NCI-H1436 (cell line): ENCODE measurements at regions not wholly inside any gene's neighbourhood (a gene's known extent, or its start where the extent isn't known, plus 50 kb on each side); places are given as distances from the start of the nearest gene placed in this dataset.
"Not testable (repeated sequence)": the region's sequence is repeated elsewhere in the genome, so short reads cannot be mapped to it uniquely, and the experiment has no call there.

Experiments
- DNase-seq: peaks from one replicate; lab custom pipeline; 2025; lab: John Stamatoyannopoulos, UW

DNA sequence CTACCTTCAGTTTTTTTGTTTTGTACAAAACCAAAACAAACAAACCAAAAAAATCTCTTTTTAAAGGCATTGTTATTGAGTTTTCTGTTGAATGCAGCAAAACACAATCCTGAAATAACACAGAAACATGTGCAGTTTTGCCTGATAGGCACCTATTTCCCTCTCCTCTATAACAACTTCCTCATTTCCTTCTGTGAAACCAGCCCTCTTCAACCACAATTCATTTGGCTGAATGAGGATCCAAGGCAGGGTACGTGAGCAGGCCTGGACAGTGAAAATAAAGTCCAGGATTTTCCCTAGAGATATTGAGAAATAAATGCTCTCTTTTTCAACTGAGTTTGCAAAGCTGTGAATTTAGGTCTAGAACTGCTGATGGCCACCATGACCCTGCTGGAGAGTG lies 134.8 kb upstream of the LARP1 start:
- no peak for DNase-seq

DNA sequence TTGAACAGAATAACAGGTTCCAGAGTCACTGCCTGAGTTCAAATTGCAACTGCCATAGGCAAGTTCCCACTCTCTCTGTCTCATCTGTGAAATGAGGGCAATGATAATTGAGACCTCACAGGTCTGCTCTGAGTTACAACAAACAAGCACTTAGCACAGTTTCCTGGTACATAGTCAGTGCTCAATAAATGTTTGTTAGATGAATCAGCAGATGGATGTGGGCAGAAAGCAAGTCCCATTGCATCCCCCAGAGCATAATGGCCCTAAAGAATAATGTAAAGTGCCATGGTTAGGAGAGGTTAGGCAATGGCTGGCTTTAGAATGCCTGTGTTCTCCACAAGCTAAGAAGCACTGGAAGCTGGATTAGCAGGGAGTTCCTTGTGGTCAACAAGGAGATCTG lies 136.5 kb upstream of the LARP1 start:
- no peak for DNase-seq

DNA sequence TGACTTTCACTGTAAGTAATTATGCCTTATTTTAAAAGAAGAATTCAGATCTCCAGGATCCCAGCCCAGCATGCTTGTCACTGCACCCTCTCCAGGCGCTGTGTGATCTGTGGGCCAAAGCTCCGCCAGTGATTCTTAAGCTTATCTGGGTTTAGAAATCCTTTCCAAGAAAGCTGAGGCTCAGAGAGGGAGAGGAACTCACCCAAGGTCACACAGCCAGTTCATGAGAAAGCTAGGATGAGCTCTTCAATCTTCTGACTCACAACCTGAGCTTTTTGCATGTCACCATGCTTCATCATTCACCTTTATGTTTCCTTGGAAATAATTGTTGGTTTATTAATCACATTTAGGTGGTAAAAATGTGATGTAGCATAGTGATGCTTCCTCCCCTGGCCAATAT lies 136.6 kb upstream of the HAND1 start:
- DNase-seq = no peak

DNA sequence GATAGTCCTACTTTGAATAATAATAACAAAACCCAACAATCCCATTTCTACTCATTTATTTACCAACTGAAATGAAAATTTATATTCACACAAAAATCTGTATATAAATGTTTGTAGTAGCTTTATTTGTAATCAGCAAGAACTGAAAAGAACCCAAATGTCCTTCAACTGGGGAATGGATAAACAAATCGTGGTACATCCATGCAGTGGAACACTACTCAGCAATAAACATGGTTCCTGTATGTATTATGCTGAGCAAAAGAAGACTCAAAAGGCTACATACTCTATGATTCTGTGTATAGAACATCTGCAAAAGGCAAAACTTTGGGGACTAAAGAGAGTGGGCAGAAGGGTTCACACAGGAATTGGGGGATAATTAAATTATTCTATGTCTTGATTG lies 136.1 kb upstream of the HAND1 start:
- DNase-seq = no peak

DNA sequence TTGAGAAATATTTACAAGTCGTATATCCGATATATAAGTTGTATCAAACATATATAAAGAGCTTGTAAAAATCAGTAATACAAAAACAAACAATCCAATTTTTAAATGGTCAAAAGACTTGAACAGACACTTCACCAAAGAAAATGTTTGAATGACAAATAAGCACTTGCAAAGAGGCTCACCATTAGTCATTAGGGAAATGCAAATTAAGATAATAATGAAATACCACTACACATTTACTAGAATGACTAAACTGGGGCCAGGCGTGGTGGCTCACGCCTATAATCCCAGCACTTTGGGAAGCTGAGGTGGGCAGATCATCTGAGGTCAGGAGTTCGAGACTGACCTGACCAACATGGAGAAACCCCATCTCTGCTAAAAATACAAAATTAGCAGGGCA lies 134.6 kb upstream of the HAND1 start:
- DNase-seq = no peak

DNA sequence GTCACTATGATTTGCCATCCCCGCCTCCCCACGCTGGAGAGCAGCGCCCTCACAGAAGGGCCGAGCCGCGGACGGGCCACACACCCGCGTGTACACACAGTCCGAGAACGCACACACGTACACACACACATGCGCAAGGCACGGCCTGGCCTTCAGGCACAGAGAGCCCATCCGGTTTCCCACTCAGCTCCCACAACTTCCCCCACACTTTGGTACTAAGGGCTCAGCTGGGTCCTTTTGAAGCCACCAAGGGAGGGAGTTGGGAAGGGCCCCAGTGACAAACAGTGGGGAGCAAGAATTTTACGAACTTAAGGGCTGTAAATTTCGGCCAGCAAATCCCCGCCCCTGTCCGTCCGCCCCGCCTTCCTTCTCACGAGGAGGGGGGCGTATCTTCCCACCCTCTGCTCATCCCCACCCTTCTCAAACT lies 133.3 kb upstream of the HAND1 start:
- DNase-seq = no peak

DNA sequence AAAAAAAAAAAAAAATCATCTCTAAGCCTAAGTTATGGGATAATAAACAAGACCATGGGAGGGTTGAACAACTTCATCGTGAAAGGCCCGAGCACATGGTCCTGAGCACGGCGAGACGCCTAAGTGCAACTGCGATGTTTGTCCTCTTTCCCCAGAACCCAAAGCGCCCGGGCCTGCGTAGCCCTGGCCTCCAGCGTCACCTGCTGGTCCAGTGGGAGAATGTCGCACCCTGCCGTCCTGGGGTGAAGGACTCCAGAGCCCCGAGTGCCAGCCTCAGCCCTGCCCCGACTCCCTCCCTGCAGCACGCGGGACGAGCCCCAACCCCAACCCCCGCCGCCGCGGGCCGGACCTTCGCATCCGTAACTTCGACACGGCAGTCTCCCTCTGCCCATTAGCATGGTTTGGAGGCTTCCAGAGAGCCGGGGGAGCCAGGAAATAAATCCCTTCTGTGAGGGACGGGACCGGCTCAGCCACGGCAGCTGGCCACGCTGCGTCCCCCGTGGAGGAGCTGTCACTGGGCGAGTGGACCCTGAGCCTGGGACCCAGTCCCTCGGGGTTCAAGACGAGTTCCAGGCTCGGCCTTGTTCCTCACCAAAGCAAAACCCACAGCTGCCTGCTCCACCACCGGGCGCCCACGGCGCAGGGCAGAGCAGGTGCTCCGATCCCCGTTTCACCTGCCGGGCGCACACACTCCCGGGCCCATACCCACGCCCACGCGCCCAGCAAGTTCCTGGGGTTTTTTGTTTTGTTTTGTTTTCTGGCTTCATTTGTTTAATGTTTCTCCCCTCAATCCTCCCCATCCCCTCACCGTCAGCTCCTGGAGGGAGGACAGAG lies 132.5 kb upstream of the HAND1 start:
- peak; percentile 72 for DNase-seq

DNA sequence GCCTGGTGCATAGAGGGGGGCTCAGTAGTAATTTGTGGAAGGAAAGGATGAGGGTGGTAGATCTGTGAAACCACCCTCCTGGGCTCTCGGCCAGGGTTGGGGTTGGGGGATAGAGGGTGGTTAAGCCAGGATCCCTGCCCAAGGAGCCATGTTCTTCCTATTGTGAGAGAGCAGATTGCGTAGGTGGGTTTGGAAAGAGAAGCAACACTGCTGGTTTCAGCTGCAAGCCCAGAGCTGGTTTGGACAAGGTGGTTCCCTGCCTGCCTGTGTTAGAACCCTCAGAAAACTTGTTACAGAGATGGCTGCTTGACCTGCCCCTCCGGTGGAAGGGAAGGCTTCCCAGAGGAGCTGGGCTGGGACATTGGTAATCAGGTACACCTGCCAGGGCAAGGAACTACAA lies 131.2 kb upstream of the HAND1 start:
- DNase-seq = no peak

DNA sequence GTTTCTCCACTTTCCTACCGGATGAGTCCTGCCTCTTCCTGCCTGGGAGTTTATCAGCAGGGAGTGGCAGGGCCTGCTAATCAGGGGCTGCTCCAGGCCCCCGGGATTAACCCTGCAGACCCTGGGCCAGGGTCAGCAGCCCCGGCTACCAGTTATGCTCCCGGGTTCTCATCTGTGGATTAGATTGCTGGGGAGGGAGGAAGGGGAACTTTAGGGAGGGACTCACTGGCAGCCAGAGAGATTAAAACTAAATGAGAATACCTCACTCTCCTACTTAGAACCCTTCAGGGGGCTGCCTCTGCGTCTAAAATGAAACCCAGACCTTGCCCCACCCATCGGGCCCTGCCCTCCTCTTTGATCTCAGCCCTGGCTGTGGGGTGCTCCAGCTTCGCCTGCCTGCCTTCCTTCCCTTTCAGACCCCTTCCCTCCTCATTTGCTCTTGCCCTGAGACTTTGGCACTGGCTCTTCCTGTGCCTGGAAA lies 130.5 kb upstream of the HAND1 start:
- DNase-seq = no peak

DNA sequence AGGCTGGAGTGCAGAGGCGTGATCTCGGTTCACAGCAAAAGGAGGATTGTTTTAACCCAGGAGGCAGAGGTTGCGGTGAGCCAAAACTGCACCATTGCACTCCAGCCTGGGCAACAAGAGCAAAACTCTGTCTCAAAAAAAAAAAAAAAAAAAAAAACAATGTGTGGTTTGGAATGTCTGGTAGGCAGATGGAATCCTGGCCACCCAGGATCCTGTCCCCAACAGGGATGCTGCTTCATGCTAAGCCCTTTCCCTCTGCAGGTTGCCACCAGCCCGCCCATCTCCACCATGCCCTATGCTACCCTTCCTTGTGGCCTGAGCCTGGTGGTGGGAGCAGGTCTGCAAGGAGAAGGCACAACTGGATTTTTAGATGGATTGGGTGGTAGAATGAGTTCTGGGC lies 129.7 kb upstream of the HAND1 start:
- DNase-seq = no peak

DNA sequence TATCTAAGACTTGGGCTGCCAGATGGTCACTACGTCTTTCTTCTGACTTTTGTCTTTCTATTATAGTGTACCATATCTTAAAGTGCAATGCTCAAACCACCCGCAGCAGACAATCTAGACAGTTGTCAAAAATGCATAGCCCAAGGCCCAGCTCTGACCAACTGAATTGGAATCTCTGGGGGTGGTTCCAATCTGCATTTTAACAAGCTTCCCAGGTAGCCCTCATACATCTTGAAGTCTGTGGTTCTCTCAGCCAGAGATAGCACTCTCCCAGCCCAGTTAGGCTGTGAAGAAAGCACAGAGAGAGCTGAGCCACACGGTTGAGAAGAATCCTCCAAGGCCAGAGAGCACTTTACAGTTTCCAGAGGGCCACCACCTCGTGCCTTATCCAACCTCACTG lies 128.2 kb upstream of the HAND1 start:
- no peak for DNase-seq

DNA sequence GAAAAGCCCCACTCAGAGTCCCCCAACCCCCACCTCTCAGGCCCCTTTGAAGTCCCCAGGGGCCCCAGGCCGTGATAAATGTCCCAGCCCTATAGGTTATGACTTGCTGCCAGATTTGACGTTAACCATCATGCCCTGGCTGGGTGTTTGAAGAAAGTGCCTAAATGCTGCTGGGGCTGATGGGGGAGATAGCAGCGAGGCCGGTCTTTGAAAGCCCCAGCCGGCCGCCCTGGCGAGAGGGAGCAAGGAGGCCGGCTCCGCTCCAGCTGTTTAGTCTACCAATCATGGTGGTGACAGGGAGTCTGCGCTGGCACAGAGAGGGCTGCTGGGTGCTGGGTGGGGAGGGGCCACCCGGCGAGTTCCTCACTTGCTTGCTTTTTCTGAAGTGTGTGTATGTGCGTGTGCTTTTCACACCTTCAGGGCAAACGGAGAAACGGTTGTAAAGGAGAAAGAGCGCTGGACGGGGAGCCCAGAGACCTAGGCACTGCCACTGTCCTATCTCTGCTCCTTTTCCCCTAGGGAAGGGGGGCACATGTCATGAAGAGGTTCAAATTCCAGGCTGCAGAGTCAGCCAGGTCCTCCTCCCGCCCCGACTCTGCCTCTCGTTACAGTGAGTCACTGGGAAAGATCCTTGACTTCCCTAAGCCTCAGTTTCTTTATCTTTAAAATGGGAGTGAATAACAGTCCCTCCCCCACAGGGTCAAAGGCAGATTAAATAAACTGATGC lies 126.1 kb upstream of the HAND1 start:
- DNase-seq = no peak

DNA sequence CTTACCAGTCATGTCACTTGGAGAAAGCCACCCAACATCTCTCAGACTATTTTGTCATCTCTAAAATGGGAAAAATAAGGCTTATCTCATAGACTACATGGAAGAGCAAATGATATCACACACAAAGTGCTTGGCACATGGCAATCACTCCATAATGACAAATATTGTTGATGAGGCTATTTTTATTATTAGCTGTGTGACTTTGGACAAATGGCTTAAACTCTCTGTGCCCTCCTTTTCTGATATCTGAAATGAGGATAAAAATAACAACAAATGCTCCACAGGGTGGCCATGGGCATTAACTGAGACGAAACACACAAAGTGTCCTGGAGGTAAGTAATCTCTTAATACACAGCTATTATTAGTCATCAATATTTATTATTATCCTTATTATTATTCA lies 125.5 kb upstream of the HAND1 start:
- DNase-seq = no peak

DNA sequence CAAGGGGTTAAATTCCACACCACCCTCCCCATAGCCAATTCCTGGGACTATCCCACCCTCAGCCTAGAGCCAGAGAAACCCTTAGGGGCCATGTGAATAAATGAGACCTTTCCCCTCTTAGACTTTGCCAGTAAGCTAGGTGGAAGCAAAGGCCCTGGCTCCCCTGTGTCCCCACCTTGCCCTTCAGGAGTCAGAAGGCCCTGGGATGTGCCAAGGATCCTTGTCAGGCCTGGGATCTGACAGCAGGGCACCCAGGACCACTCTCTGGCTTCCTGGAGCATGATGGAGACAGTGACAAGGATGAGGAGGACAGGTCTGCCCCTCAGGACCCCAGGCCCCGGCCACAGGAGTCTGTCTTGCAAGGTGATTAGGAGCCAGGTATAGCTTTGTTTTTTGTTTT lies 125.0 kb upstream of the HAND1 start:
- no peak for DNase-seq

DNA sequence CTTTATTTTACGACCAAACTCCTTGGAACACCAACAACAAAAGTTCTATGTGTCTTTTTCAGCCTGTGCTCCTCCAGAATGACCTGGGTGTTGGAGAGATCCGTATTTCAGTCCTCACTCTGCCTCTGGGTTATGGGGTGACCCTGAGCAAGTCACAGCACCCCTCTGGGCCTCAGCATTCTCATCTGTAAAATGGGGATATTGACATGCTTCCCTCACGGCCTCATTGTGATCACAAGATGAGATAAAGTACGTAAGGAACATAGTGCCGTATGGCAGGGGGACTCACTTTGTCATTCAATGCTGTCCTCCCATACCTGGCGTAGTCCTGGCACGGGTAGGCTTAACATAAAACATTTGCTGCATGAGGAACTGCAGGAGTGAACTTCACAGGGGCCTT lies 123.0 kb upstream of the HAND1 start:
- DNase-seq = no peak

DNA sequence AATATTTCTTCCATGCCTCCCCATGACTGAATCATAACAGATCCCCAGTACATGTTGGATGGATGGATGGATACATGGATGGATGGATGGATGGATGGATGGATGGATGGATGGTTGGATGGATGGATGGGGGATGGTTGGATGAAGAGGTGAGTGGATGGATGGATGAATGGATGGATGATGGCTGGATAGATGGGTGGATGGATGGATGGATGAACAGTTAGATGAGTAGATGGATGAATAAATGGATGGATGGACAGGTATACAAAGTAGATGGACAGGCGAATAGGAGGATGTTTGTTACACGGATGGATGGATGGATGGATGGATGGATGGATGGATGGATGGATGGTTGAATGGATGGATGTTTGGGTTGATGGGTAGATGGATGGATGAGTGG lies 120.0 kb upstream of the HAND1 start:
- DNase-seq = no peak

DNA sequence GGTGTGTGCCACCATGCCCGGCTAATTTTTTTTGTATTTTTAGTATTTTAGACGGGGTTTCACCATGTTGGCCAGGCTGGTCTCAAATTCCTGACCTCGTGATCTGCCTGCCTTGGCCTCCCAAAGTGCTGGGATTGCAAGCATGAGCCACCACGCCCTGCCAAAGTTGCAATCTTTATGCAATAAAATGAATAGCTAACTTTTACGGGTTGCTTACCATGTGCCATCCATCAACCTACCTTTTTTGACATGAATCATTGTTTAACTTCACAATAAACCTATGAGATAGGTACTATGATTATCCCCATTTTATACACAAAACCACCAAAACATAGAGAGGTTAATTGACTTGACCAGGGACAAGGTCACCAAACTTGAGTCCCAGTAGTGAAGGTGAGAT lies 118.8 kb upstream of the HAND1 start:
- DNase-seq = not testable (repeated sequence)

DNA sequence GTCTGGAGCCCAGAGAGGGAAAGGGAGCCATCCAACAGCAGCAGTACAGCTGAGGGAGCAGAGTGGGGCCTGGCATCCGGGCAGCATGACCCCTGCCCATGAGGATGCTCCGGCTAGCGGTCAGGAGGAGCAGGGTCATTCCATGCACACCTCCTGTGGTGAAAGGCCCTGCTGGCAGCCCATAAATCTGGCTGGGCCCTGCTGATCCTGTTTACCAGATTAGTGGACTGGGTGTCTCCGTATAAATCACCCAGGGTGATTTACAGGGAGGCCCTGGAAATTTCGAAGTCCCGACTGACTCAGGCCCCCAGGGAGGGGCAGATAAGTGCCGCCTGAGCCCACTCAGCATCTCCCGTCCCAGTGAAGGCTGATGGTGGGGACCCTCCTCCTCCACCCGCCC lies 117.6 kb upstream of the HAND1 start:
- no peak for DNase-seq

DNA sequence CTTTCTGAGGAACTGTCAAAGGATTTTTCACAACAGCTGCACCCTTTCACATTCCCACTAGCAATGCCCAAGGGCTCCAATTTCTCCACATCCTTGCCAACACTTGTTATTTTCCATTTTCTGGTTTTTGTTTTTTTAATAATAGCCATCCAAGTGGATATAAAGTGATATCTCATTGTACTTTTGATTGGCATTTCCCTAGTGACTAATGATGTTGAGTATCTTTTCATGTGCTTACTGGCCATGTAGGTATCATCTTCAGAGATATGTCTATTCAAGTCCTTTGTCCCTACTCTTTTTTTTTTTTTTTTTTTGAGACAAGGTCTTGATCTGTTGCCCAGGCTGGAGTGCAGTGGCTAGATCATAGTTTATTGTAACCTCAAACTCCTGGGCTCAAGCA lies 115.8 kb upstream of the HAND1 start:
- DNase-seq = no peak

DNA sequence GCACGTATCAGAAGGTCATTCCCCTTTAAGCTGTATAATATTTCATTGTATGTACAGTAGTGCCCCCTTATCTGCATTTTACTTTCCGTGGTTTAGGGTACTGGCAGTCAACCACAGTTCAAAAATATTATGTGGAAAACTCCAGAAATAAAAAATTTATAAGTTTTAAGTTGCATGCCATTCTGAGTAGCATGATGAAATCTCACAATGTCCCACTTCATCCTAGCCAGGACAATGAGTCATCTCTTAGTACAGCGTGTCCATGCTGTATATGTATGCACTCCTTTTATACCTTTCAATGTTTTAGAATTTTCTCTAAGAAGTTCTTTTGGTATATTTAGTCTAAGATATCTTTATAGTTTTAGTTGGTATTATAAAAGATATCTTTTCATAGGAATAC lies 115.0 kb upstream of the HAND1 start:
- no peak for DNase-seq

DNA sequence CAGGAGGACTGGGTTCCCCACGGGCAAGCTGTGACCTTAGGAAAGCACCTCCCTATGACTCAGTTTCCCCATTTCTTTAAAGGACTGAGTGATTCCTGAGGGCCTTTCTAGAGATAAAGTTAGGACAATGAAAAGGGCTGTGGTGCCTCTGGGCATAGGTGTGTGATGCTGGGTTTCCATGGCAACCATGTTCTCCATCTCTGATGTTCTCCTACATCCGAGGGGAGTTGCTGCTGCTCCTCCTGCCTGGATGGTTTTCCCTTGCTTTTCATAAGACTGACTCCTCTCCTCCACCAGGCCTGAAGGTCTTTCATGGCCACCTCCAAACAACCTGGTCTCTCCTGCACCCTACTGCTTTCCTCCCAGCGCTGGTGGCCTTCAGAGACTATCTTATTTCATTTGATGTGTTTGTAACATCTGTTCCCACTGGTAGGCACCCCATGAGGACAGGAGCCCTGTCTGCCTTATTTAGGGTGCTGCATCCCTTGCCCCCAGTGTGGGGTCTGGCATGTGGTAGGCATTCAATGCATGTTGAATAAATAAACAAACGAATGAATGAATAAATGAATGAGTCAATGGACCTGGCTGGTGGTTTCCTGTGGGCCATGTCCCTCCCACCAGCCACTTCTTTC lies 112.2 kb upstream of the HAND1 start:
- DNase-seq = no peak

DNA sequence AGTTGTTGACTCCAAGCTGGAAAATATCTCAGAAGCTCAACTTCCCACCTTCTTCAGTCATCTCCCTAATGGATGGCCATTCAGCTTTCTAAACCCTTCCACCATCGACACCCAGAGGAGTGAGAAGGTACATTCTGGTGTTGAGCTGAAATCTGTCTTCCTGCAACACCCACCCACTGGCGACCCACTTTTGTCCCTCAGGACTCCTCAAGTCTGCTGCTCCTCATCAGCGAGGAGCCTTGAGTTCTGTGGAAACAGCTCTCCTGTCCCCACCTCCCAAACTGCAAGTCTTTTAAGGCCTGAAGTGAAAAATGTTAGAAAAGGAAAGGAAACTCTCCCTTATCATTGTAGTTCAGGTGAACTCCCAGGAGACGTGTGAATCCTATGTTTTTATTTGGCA lies 111.5 kb upstream of the HAND1 start:
- DNase-seq = no peak

DNA sequence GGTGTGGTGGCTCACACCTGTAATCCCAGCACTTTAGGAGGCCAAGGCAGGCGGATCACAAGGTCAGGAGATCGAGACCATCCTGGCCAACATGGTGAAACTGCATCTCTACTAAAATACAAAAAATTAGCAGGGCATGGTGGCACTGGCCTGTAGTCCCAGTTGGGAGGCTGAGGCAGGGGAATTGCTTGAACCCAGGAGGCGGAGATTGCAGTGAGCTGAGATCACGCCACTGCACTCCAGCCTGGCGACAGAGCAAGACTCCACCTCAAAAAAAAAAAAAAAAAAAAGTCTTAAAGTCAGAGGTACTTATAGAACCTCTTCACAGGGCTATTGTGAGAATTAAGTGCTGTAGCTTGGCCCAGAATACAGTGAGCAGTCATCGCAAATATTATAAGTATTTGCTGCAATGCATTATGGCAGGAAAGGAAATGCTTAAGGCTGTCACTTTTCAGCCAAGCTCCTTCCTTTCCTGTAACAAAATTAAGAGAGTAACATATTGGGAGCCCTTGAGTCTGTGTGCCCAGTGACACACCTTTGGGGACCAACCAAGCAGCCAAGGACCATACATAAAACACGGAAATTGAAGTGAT lies 110.9 kb upstream of the HAND1 start:
- not testable (repeated sequence) for DNase-seq
